ENCODE measurements at regions not wholly inside any gene's neighbourhood (a gene's known extent, or its start where the extent isn't known, plus 50 kb on each side); places are given as distances from the start of the nearest gene placed in this dataset.

DNA sequence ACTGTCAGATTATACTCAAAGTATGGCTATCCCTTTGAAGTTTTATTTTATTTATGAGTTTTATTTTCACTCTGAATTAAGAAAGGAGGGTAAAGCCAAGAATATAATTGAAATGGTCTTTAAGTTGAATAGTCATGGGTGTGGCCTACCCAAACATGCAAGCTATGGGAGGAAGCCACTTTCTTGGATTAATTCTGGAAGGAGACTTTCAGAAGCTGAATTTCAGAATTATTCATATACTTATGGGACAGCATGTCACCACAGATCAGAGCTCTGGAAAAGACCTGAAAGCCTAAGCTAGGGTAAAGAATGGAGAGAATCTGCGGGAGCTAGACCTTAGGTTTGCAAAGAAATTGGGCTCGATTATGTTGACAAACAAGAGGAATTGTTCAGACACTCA lies 242.4 kb upstream of the FKBP1C start:
- no peak for TF ChIP-seq JUN (IDR thresholded peaks at IDR 0.05)
- TF ChIP-seq NR3C1 (IDR thresholded peaks at IDR 0.05): no peak
- no peak for TF ChIP-seq EP300 (IDR thresholded peaks at IDR 0.05)
- no peak for TF ChIP-seq CTCF (IDR thresholded peaks at IDR 0.05)

Data from A549 (cell line).